IMR-90 (cell line): ENCODE measurements at regions not wholly inside any gene's neighbourhood (a gene's known extent, or its start where the extent isn't known, plus 50 kb on each side); places are given as distances from the start of the nearest gene placed in this dataset.

Source experiments
- CEBPB ChIP-seq: IDR thresholded peaks from 2 replicates; pipeline ENCODE4 v1.6.1; 2012; ENCODE audit warnings: low read depth, low read length, improper control_type of control experiment
- TF ChIP-seq, protein P1 (sequence below): conservative IDR thresholded peaks from 2 replicates; pipeline ENCODE4 v1.5.1; 2012; ENCODE audit warnings: mild to moderate bottlenecking, low read depth, low read length, improper control_type of control experiment
- TF ChIP-seq, protein P2 (sequence below): fragments of 150-350 bp; IDR thresholded peaks from 2 replicates; pipeline ENCODE4 v1.6.1; 2017; ENCODE audit warnings: mild to moderate bottlenecking, antibody characterized with exemption, low read length, low read depth

DNA sequence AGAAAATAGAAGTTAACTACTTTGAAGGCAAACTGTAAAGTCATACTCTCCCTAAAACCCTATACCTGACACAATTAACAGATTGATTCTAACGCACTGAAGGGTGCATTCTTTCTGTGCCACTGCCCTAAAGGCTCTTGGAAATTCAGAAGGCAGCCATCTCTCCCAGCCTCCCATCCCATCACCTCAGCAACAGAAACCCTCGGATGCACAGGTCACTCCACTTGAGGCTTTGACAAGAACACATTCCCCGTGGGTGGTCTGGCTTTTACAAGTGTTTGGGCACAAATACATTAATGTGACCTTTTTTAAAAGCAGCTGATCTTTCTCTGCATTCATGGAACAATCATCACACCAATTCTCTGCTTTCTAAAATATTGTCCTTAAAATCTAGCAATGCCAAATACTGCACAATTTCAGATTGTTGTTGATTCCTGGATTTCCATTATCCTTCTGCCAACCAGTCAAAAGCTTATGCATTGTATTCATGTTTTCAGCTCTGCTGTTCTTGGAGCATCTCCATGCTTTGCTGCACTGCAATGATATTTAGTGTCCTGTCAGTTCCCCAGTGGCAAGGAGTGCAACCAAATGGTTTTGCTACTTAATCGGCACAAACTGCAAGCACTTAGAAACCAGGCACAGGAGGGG, 175.6 kb downstream of the TMEM161B start:
- TF ChIP-seq, protein P1, sequence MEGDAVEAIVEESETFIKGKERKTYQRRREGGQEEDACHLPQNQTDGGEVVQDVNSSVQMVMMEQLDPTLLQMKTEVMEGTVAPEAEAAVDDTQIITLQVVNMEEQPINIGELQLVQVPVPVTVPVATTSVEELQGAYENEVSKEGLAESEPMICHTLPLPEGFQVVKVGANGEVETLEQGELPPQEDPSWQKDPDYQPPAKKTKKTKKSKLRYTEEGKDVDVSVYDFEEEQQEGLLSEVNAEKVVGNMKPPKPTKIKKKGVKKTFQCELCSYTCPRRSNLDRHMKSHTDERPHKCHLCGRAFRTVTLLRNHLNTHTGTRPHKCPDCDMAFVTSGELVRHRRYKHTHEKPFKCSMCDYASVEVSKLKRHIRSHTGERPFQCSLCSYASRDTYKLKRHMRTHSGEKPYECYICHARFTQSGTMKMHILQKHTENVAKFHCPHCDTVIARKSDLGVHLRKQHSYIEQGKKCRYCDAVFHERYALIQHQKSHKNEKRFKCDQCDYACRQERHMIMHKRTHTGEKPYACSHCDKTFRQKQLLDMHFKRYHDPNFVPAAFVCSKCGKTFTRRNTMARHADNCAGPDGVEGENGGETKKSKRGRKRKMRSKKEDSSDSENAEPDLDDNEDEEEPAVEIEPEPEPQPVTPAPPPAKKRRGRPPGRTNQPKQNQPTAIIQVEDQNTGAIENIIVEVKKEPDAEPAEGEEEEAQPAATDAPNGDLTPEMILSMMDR: no peak
- TF ChIP-seq, protein P2, sequence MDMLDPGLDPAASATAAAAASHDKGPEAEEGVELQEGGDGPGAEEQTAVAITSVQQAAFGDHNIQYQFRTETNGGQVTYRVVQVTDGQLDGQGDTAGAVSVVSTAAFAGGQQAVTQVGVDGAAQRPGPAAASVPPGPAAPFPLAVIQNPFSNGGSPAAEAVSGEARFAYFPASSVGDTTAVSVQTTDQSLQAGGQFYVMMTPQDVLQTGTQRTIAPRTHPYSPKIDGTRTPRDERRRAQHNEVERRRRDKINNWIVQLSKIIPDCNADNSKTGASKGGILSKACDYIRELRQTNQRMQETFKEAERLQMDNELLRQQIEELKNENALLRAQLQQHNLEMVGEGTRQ: no peak
- TF ChIP-seq CEBPB: no peak
